ENCODE measurements at regions not wholly inside any gene's neighbourhood (a gene's known extent, or its start where the extent isn't known, plus 50 kb on each side); places are given as distances from the start of the nearest gene placed in this dataset.

GRCh38 chr21:21668198-21668597 is 670.0 kb downstream of the NCAM2 start:
- TF ChIP-seq, protein P1, sequence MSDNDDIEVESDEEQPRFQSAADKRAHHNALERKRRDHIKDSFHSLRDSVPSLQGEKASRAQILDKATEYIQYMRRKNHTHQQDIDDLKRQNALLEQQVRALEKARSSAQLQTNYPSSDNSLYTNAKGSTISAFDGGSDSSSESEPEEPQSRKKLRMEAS (IDR thresholded peaks at IDR 0.05; ENCODE audit: low read depth, low read length), result no peak
- TF ChIP-seq, protein P2, sequence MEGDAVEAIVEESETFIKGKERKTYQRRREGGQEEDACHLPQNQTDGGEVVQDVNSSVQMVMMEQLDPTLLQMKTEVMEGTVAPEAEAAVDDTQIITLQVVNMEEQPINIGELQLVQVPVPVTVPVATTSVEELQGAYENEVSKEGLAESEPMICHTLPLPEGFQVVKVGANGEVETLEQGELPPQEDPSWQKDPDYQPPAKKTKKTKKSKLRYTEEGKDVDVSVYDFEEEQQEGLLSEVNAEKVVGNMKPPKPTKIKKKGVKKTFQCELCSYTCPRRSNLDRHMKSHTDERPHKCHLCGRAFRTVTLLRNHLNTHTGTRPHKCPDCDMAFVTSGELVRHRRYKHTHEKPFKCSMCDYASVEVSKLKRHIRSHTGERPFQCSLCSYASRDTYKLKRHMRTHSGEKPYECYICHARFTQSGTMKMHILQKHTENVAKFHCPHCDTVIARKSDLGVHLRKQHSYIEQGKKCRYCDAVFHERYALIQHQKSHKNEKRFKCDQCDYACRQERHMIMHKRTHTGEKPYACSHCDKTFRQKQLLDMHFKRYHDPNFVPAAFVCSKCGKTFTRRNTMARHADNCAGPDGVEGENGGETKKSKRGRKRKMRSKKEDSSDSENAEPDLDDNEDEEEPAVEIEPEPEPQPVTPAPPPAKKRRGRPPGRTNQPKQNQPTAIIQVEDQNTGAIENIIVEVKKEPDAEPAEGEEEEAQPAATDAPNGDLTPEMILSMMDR (IDR thresholded peaks at IDR 0.05 in 2 of 3, conservative IDR thresholded peaks at IDR 0.05 in 1 of 3; ENCODE audit: control insufficient read depth in 2 of 3, extremely low read depth in 1 of 3, insufficient read depth in 1 of 3, low read depth in 3 of 3, low read length in 3 of 3), result no peak
- TF ChIP-seq POLR2A (IDR thresholded peaks at IDR 0.05; ENCODE audit: low read depth, low read length) (no peak), FOXM1 (IDR thresholded peaks at IDR 0.05; ENCODE audit: low read depth, low read length) (no peak), NFIC (IDR thresholded peaks at IDR 0.05; ENCODE audit: low read depth, low read length) (no peak), PRDM15 (CRISPR knock-in tag; IDR thresholded peaks at IDR 0.05) (no peak), ZNF687 (IDR thresholded peaks at IDR 0.05) (no peak)
